ENCODE measurements at regions not wholly inside any gene's neighbourhood (a gene's known extent, or its start where the extent isn't known, plus 50 kb on each side); places are given as distances from the start of the nearest gene placed in this dataset.
A peak's percentile ranks its signal among the peaks of the same experiment; 100 is the strongest.
"Not testable (repeated sequence)": the region's sequence is repeated elsewhere in the genome, so short reads cannot be mapped to it uniquely, and the experiment has no call there.

- no peak for DNase-seq
Measured at GRCh38 chr5:25568989-25569625, 924.3 kb upstream of the CDH10 start.

GRCh38 chr5:25568294-25568693 lies 923.5 kb upstream of the CDH10 start:
- DNase-seq = no peak

GRCh38 chr5:25567881-25568280 lies 923.1 kb upstream of the CDH10 start:
- DNase-seq = no peak

GRCh38 chr5:25562656-25563055 lies 917.9 kb upstream of the CDH10 start:
- DNase-seq = no peak

- no peak for DNase-seq
Measured at GRCh38 chr5:25554077-25554476, 909.3 kb upstream of the CDH10 start.

- DNase-seq = no peak
Measured at GRCh38 chr5:25552871-25553481, 908.2 kb upstream of the CDH10 start.

GRCh38 chr5:25550793-25551192 lies 906.0 kb upstream of the CDH10 start:
- no peak for DNase-seq

- peak; percentile 18 to 34 for DNase-seq
Measured at GRCh38 chr5:25544652-25545249, 900.0 kb upstream of the CDH10 start.

- DNase-seq = no peak
Measured at GRCh38 chr5:25540628-25541027, 895.9 kb upstream of the CDH10 start.

- DNase-seq = no peak
Measured at GRCh38 chr5:25539536-25539935, 894.8 kb upstream of the CDH10 start.

GRCh38 chr5:25536461-25536860 lies 891.7 kb upstream of the CDH10 start:
- not testable (repeated sequence) for DNase-seq

GRCh38 chr5:25516141-25516540 lies 871.4 kb upstream of the CDH10 start:
- no peak for DNase-seq

GRCh38 chr5:25515525-25515924 lies 870.7 kb upstream of the CDH10 start:
- no peak for DNase-seq

- not testable (repeated sequence) for DNase-seq
Measured at GRCh38 chr5:25510692-25511091, 865.9 kb upstream of the CDH10 start.

- DNase-seq = not testable (repeated sequence)
Measured at GRCh38 chr5:25508011-25508410, 863.2 kb upstream of the CDH10 start.

- no peak for DNase-seq
Measured at GRCh38 chr5:25500635-25501034, 855.9 kb upstream of the CDH10 start.

GRCh38 chr5:25489834-25490538 lies 845.2 kb upstream of the CDH10 start:
- DNase-seq = no peak

- DNase-seq = no peak
Measured at GRCh38 chr5:25488119-25488518, 843.3 kb upstream of the CDH10 start.

GRCh38 chr5:25484391-25484790 lies 839.6 kb upstream of the CDH10 start:
- DNase-seq = no peak

GRCh38 chr5:25481463-25481862 lies 836.7 kb upstream of the CDH10 start:
- DNase-seq = peak; percentile 13 to 60

GRCh38 chr5:25459082-25459481 lies 814.3 kb upstream of the CDH10 start:
- DNase-seq = no peak

GRCh38 chr5:25458628-25459027 lies 813.9 kb upstream of the CDH10 start:
- DNase-seq = no peak

- DNase-seq = no peak
Measured at GRCh38 chr5:25453500-25453899, 808.7 kb upstream of the CDH10 start.

- no peak for DNase-seq
Measured at GRCh38 chr5:25451294-25451693, 806.5 kb upstream of the CDH10 start.

Data from NCI-H1930 (cell line).